ENCODE measurements at regions not wholly inside any gene's neighbourhood (a gene's known extent, or its start where the extent isn't known, plus 50 kb on each side); places are given as distances from the start of the nearest gene placed in this dataset.

DNA sequence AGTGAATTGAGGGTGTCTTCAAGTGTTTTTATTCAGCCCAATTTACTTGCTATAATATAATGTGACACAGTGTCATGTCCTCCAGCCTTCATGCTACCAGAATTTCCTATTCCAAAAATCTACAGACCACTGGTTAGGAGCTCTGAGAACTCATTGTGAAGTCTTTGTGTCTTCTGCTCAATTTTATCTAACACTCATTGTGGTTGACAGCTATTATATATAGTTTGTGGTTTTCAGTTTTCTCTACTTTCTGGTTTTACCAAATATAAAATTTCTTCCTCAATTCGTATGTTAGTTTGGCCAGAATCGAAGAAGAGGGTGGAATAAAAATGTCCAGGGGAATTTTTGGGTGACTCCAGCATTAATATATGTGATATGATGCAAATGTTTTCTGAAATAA is 509.3 kb upstream of the NUDT12 start:
- Histone ChIP-seq H3K27ac (no peak overlapping the region), H3K36me3 (no peaks in the 10 kb centered on the region), H3K27me3 (no peaks in the 10 kb centered on the region), H3K4me1 (no peaks in the 10 kb centered on the region), H3K4me3 (no peak overlapping the region), H3K9me3 (no peaks in the 10 kb centered on the region)
- DNase-seq: no peak
- intact Hi-C loops (cut with DNase I; ENCODE audit: low total_unique reads): no loop called here
- TF ChIP-seq, protein P1, sequence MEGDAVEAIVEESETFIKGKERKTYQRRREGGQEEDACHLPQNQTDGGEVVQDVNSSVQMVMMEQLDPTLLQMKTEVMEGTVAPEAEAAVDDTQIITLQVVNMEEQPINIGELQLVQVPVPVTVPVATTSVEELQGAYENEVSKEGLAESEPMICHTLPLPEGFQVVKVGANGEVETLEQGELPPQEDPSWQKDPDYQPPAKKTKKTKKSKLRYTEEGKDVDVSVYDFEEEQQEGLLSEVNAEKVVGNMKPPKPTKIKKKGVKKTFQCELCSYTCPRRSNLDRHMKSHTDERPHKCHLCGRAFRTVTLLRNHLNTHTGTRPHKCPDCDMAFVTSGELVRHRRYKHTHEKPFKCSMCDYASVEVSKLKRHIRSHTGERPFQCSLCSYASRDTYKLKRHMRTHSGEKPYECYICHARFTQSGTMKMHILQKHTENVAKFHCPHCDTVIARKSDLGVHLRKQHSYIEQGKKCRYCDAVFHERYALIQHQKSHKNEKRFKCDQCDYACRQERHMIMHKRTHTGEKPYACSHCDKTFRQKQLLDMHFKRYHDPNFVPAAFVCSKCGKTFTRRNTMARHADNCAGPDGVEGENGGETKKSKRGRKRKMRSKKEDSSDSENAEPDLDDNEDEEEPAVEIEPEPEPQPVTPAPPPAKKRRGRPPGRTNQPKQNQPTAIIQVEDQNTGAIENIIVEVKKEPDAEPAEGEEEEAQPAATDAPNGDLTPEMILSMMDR (IDR thresholded peaks at IDR 0.05): no peak

DNA sequence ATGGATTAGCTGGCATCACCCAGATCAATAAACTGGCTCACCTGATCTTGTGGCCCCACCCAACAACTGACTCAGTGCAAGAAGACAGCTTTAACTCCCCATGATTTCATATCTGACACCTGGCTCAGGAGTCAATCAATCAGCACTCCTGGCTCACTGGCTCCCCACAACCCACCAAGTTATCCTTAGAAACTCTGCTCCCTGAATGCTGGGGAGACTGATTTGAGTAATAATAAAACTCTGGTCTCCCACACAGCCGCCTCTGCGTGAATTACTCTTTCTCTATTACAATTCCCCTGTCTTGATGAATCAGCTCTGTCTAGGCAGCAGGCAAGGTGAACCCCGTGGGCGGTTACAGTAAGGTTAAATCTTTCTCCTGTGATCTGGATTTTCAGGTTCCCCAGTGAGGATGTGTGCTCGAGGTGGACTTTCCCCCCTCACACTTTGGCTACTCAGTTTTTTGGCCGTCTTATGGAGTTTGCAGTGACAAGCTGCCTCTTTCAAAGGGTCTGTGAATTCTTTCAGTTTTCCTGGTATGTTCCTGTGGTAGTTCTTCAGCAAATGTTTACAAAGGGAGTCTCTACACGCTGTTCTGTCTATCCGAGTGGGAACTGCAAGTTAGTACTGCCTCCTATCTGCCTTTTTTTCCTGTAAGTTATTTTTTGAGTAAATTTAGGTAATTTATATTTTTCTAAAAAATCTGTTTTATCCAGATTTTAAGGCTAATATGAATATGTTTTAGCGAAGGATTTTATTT is 500.2 kb upstream of the NUDT12 start:
- TF ChIP-seq, protein P1 (IDR thresholded peaks at IDR 0.05): no peak
- no peak overlapping the region for H3K27ac ChIP-seq
- H3K36me3 ChIP-seq: no peaks in the 10 kb centered on the region
- H3K9me3 ChIP-seq: no peaks in the 10 kb centered on the region
- H3K4me3 ChIP-seq: no peak overlapping the region
- no peaks in the 10 kb centered on the region for H3K4me1 ChIP-seq
- H3K27me3 ChIP-seq: no peaks in the 10 kb centered on the region
- DNase-seq: no peak
- intact Hi-C loops (cut with DNase I; ENCODE audit: low total_unique reads): no loop called here

DNA sequence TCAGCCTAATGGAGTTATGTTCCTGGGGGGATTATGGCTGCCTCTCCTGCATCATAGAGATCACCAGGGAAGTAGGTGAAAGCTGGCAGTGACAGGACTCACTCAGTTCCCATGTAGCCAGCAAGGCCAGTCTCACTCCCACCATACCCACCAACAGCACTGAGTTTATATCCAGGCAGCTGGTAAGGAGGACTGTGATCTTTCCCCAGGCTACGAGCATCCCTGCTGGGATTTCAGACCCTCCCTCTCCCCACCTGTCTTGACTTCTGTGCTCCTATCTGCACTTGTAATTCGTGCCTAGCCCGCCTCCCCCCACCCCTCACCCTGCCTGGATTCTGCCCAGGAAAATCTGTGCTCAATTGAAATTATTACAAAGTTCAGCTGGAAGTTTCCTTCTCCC is 499.1 kb upstream of the NUDT12 start:
- intact Hi-C loops (cut with DNase I; ENCODE audit: low total_unique reads): no loop called here
- Histone ChIP-seq H3K27me3 (no peaks in the 10 kb centered on the region), H3K27ac (no peak overlapping the region), H3K9me3 (no peaks in the 10 kb centered on the region), H3K4me1 (no peaks in the 10 kb centered on the region), H3K4me3 (no peak overlapping the region), H3K36me3 (no peaks in the 10 kb centered on the region)
- no peak for DNase-seq
- TF ChIP-seq, protein P1 (IDR thresholded peaks at IDR 0.05): no peak

DNA sequence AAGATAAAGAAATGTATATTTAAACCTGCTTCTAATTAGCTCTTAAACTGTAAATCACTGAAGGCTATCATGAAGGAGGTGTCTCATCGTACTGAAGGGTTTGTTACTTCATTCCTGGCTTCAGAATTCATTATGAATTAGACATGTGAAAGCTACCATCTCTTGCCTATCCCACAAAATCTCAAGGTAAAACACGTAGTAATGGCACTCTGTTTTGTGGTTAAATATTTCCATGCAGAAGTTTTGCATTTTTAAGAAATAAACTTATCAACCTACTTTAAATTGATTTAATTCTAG is 490.7 kb upstream of the NUDT12 start:
- TF ChIP-seq, protein P1 (IDR thresholded peaks at IDR 0.05): no peak
- H3K4me3 ChIP-seq: no peak overlapping the region
- no peaks in the 10 kb centered on the region for H3K36me3 ChIP-seq
- H3K9me3 ChIP-seq: no peaks in the 10 kb centered on the region
- no peak overlapping the region for H3K27ac ChIP-seq
- H3K27me3 ChIP-seq: no peaks in the 10 kb centered on the region
- intact Hi-C loops (cut with DNase I; ENCODE audit: low total_unique reads): no loop called here
- no peaks in the 10 kb centered on the region for H3K4me1 ChIP-seq
- DNase-seq: no peak

DNA sequence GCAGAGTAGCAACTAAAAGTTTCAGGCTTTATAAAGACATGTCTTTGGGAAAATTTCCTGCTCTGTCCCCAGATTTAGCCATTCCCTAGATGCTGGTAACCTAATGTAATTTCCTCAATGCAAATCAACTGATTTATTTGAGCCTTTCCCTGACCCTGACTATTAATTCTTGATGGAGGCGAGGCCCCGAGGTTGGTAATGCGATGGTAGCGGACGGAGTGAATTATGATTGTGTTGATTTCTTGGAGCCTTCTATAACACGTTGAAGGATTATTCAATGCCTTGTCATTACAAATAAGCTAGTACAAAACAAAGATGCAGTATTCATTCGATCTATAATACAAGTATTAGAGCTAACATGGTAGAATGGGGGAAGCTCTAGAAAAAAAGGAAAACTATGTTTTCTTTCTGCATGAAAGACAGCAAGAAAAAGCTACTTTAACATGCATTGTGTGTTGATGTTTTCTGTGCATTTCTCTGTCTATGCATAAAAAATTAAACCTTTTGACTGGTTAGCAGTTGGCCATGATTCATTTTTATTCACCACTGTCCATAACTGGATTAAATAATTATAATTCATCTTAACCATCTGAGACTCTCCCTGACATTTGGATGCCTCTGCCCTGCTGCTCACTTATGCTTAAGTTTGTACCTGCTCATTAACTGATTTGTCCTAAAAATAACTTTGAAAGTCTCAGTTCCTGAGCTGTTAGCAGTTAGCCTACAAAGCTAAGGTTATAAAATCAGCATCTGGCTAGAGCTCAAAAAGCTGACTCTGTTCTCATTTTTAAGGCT is 490.2 kb upstream of the NUDT12 start:
- no peaks in the 10 kb centered on the region for H3K36me3 ChIP-seq
- H3K4me3 ChIP-seq: no peak overlapping the region
- no peaks in the 10 kb centered on the region for H3K27me3 ChIP-seq
- no peak overlapping the region for H3K27ac ChIP-seq
- intact Hi-C loops (cut with DNase I; ENCODE audit: low total_unique reads): no loop called here
- no peak for DNase-seq
- TF ChIP-seq, protein P1 (IDR thresholded peaks at IDR 0.05): no peak
- no peaks in the 10 kb centered on the region for H3K9me3 ChIP-seq
- H3K4me1 ChIP-seq: no peaks in the 10 kb centered on the region
